ENCODE measurements at regions not wholly inside any gene's neighbourhood (a gene's known extent, or its start where the extent isn't known, plus 50 kb on each side); places are given as distances from the start of the nearest gene placed in this dataset.
A peak's percentile ranks its signal among the peaks of the same experiment; 100 is the strongest.
"Not testable (repeated sequence)": the region's sequence is repeated elsewhere in the genome, so short reads cannot be mapped to it uniquely, and the experiment has no call there.

GRCh38 chr5:164326219-164326618 lies 820.8 kb downstream of the MAT2B start:
- DNase-seq (ENCODE audit: low spot score), result no peak
- TF ChIP-seq CTCF (IDR thresholded peaks at IDR 0.05; ENCODE audit: extremely low read depth, insufficient read depth, missing control alignments), result peak; percentile 38
- in situ Hi-C loops (cut with MboI; ENCODE audit: low pct_unique_long_range_greater_than_20kb, low sequenced_read_pairs, unreplicated experiment), result no loop called here

DNA sequence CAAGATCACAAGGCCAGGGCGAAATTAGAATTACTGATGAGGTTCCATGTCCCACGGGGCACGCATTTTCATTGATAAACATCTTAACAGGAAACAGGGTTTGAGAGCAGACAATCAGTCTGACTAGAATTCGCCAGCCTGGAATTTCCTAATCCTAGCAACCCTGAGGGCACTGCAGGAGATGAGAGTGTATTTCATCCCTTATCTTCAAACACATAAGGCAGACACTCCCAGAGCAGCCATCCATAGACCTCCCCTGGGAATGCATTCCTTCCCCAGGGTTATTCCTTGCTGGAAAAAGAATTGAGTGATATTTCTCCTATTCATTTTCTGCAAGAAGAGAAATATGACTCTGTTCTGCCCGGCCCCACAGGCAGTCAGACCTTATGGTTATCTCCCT lies 821.7 kb downstream of the MAT2B start:
- in situ Hi-C loops (cut with MboI; ENCODE audit: low pct_unique_long_range_greater_than_20kb, low sequenced_read_pairs, unreplicated experiment), result not testable (repeated sequence)

DNA sequence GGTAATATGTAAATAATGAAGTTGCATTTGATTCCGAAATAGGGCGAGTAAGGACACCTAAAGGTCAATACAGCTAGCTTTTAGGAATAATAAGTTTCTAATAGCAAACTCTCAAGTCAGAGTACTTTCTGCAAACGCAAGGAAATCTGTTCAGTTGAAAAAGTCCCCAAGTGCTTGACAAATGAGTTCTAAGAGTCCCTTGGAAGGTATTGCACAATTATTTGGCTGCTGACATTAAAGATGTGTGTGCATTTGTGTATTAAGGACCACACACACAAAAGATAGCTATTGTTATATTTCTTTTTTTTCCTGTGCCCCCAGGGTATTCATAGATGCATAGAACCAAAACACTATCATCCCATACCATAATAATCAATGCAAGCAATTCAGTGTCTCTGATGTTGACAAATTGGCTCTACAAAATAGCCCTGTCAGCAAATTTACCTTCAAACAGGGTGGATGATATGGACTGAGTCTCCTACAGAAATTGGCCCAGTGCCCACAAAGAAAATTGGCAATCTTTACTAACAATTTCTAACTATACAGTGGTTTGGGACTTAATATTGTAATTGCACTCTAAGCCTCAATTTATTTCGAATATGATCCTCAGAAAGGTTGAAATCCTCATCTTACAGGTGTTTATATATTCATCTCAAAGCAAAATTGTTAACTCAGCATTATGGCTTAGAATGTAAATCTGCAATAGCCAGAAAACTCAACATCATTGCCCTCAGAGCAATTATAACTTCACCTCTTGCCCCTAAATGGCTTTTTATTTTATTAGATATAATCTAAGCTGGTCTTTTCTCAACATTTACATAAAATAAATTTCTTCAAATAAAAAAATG lies 827.2 kb downstream of the MAT2B start:
- in situ Hi-C loops (cut with MboI; ENCODE audit: low pct_unique_long_range_greater_than_20kb, low sequenced_read_pairs, unreplicated experiment), result no loop called here
- no peak for DNase-seq (ENCODE audit: low spot score)
- no peak for TF ChIP-seq CTCF (IDR thresholded peaks at IDR 0.05; ENCODE audit: extremely low read depth, insufficient read depth, missing control alignments)

More for the DNA sequence above, 821.7 kb downstream of the MAT2B start:
- not testable (repeated sequence) for DNase-seq (ENCODE audit: low spot score)

DNA sequence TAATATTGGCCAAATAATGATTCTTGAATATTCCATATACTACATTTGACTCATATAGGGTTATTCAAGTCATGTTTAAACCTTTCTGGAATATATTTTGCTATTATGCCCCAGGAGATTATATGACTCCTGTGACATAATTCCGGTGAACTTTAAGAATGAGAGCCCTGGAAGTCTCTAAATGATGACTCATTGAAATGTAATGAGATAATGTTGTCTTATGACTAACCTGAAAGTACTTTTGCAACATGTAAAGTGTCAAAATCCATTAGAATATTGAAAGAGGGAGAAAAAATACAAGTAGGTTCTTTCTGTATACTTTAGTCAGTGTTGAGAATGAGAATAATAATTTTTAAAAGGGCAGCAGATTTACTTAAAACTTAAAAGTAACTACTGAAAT lies 830.4 kb downstream of the MAT2B start:
- in situ Hi-C loops (cut with MboI; ENCODE audit: low pct_unique_long_range_greater_than_20kb, low sequenced_read_pairs, unreplicated experiment), result no loop called here
- no peak for DNase-seq (ENCODE audit: low spot score)
- TF ChIP-seq CTCF (IDR thresholded peaks at IDR 0.05; ENCODE audit: extremely low read depth, insufficient read depth, missing control alignments), result no peak

DNA sequence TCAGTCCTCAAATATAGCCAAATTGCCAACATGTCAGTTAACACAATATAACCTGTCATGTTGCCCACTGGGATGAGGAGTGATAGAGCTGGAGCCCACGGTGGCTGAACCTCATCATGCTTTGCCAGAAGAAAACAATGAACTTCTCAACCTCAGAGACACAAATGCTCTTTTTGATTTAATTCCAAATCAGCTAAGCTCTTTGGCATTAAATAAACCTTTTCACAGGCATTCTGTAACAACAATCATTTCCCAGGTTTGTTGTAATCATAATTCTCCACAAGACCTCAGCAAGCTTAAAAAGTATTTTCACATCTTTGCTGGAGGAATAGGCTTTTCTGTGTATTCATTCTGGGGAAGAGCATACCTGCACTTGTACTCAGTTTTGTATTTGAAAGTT lies 830.9 kb downstream of the MAT2B start:
- in situ Hi-C loops (cut with MboI; ENCODE audit: low pct_unique_long_range_greater_than_20kb, low sequenced_read_pairs, unreplicated experiment), result no loop called here
- no peak for TF ChIP-seq CTCF (IDR thresholded peaks at IDR 0.05; ENCODE audit: extremely low read depth, insufficient read depth, missing control alignments)
- no peak for DNase-seq (ENCODE audit: low spot score)

DNA sequence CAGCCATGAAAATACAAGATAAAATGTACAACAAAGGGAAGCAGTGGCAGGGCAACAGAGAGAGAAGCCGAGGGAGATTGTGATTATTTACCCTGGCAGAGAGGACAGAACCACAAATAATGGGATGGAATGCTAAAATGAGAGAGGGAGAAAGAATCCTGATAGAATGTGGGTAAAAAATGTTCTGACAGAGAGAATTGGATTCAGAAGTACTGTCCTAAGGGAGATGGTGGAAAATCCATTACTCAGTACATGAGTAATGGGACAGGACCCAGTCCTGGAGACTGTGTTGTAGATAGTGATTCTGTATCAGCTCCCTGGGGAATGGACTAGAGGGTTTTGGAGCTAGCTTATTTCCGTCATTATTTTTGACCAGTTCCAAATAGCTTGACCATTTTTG lies 831.5 kb downstream of the MAT2B start:
- no peak for DNase-seq (ENCODE audit: low spot score)
- in situ Hi-C loops (cut with MboI; ENCODE audit: low pct_unique_long_range_greater_than_20kb, low sequenced_read_pairs, unreplicated experiment), result no loop called here
- TF ChIP-seq CTCF (IDR thresholded peaks at IDR 0.05; ENCODE audit: extremely low read depth, insufficient read depth, missing control alignments), result no peak

- no peak for TF ChIP-seq CTCF (IDR thresholded peaks at IDR 0.05; ENCODE audit: extremely low read depth, insufficient read depth, missing control alignments)
- DNase-seq (ENCODE audit: low spot score), result no peak
- in situ Hi-C loops (cut with MboI; ENCODE audit: low pct_unique_long_range_greater_than_20kb, low sequenced_read_pairs, unreplicated experiment), result no loop called here
Observed at GRCh38 chr5:164341056-164341619, 835.7 kb downstream of the MAT2B start.
